ENCODE measurements at regions not wholly inside any gene's neighbourhood (a gene's known extent, or its start where the extent isn't known, plus 50 kb on each side); places are given as distances from the start of the nearest gene placed in this dataset.
A peak's percentile ranks its signal among the peaks of the same experiment; 100 is the strongest.

DNA sequence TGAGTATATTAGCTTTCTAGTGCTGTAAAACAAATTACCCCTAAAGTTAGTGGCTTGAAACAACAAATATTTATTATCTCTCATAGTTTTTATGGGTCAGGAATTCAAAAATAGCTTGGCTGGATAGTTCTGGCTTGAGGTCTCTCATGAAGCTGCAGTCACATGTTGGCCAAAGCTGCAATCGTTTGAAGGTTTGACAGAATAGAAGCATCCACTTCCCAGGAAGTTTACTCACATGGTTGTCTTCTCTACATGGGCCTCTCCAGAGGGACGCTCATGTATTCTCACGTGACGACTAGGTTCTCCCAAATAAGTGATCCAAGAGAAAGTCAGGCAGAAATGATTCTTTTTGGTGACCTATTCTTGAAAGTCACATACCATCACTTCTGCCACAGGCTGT is 99.1 kb downstream of the NIBAN1 start:
- 84% methylated on average over 4 of the region's 4 CpGs for WGBS, 2 donors
- Histone ChIP-seq H3K4me1 (ENCODE audit: control insufficient read depth in 5 of 5, insufficient read depth in 5 of 5, low read length in 5 of 5) (peaks cover 0 to 5% (median 0%) of the 10 kb centered on the region in 5 donors), H3K27ac (ENCODE audit: low read depth in 1 of 2, low read length in 1 of 2) (peak overlapping the region in 1 of 2 donors; percentile 55)

DNA sequence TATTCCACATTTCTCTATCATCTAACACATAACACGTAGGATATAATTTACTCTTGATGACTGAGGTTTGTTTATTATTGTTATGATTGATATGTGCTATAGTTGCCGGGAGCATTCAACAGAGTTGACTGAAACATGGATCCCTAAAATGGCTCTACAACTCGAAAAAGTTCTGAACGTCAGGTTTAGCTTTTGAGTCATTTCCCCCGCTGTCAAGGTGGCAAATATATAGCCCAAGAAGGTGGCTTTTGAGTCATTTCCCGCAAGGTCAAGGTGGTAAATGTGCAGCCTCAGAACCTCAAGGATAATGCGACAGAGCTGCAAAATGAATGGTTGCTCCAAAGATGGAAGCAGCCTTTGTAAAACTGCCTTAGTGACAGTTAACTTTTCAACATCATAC is 104.0 kb downstream of the NIBAN1 start:
- no peaks in the 10 kb centered on the region for H3K27me3 ChIP-seq (ENCODE audit: control insufficient read depth in 3 of 3, insufficient read depth in 3 of 3, low read length in 2 of 3)
- H3K9me3 ChIP-seq (ENCODE audit: control insufficient read depth in 4 of 4, insufficient read depth in 3 of 4, low read length in 3 of 4), result no peaks in the 10 kb centered on the region
- no peak overlapping the region for H3K9ac ChIP-seq (ENCODE audit: insufficient read depth in 1 of 2, low read length in 2 of 2)
- peaks cover 0 to 7% (median 0%) of the 10 kb centered on the region in 5 donors for H3K4me1 ChIP-seq (ENCODE audit: control insufficient read depth in 5 of 5, insufficient read depth in 5 of 5, low read length in 5 of 5)
- ATAC-seq (ENCODE audit: insufficient read depth, low FRiP score) (no peak), DNase-seq (no peak)
- peaks cover 0 to 4% (median under 1%) of the 10 kb centered on the region in 4 donors for H3K36me3 ChIP-seq (ENCODE audit: control insufficient read depth in 4 of 4, insufficient read depth in 4 of 4, low read length in 4 of 4)
- no peak overlapping the region for H3K4me3 ChIP-seq
- 73% methylated on average over 7 of the region's 7 CpGs for WGBS, 2 donors
- no peak overlapping the region for H3K27ac ChIP-seq (ENCODE audit: low read depth in 1 of 2, low read length in 1 of 2)
- TF ChIP-seq, protein P1, sequence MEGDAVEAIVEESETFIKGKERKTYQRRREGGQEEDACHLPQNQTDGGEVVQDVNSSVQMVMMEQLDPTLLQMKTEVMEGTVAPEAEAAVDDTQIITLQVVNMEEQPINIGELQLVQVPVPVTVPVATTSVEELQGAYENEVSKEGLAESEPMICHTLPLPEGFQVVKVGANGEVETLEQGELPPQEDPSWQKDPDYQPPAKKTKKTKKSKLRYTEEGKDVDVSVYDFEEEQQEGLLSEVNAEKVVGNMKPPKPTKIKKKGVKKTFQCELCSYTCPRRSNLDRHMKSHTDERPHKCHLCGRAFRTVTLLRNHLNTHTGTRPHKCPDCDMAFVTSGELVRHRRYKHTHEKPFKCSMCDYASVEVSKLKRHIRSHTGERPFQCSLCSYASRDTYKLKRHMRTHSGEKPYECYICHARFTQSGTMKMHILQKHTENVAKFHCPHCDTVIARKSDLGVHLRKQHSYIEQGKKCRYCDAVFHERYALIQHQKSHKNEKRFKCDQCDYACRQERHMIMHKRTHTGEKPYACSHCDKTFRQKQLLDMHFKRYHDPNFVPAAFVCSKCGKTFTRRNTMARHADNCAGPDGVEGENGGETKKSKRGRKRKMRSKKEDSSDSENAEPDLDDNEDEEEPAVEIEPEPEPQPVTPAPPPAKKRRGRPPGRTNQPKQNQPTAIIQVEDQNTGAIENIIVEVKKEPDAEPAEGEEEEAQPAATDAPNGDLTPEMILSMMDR (IDR thresholded peaks at IDR 0.05; ENCODE audit: control extremely low read depth, extremely low read depth), result no peak

More for the DNA sequence above, 99.1 kb downstream of the NIBAN1 start:
- DNase-seq, result no peak
- Histone ChIP-seq H3K9me3 (ENCODE audit: control insufficient read depth in 4 of 4, insufficient read depth in 3 of 4, low read length in 3 of 4) (no peaks in the 10 kb centered on the region), H3K36me3 (ENCODE audit: control insufficient read depth in 4 of 4, insufficient read depth in 4 of 4, low read length in 4 of 4) (peaks cover 0 to 2% (median 0%) of the 10 kb centered on the region in 4 donors), H3K27me3 (ENCODE audit: control insufficient read depth in 3 of 3, insufficient read depth in 3 of 3, low read length in 2 of 3) (no peaks in the 10 kb centered on the region), H3K4me3 (no peak overlapping the region), H3K9ac (ENCODE audit: insufficient read depth in 1 of 2, low read length in 2 of 2) (no peak overlapping the region)
- TF ChIP-seq, protein P1 (IDR thresholded peaks at IDR 0.05; ENCODE audit: control extremely low read depth, extremely low read depth), result no peak
- ATAC-seq (ENCODE audit: insufficient read depth, low FRiP score), result no peak

DNA sequence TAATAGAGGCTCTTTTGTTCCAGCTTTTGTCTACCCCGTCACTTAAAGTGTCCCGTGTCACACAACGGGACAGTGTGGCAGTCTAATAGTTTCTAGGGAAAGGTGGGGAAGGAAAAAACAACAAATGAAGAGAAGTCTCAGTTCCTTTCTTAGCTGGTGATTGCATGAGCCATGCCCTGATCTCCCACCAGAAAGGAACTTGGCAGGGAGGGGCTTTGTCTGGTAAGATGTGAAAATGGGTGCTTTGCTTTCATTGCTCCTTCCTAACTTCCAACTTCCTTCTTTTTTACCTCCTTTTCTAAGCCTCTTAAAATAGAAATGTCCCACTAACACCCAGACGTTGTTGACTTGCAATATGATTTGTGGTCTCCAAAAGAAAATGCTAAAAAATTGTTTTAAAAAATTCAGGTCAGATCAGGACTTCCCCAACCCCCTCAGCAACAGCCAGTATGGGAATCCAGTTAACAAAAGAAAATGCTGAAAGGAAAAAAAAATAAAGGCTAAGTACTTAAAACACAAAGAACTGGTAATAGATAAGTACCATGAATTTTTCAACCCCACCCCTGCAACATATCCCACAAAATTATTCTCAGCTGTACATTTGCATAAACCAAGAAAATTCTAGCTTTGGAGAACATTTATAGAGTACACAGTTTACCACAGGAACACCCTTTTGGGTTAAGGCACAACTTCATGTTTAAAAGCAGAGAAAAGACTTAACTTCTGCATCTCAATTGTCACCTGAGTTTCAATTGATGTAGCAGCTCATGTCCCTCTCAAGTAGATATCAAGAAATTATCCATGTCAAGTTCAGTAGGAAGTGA is 106.2 kb downstream of the NIBAN1 start:
- H3K9ac ChIP-seq (ENCODE audit: insufficient read depth in 1 of 2, low read length in 2 of 2), result no peak overlapping the region
- WGBS, 2 donors, result 36 to 59% methylated on average over 4 of the region's 4 CpGs

More for the DNA sequence above, 106.2 kb downstream of the NIBAN1 start:
- peaks cover 0 to 11% (median 0%) of the 10 kb centered on the region in 5 donors for H3K4me1 ChIP-seq (ENCODE audit: control insufficient read depth in 5 of 5, insufficient read depth in 5 of 5, low read length in 5 of 5)
- peak overlapping the region; percentile 37 to 77 for H3K27ac ChIP-seq (ENCODE audit: low read depth in 1 of 2, low read length in 1 of 2)
- DNase-seq, result no peak
- H3K9me3 ChIP-seq (ENCODE audit: control insufficient read depth in 4 of 4, insufficient read depth in 3 of 4, low read length in 3 of 4), result no peaks in the 10 kb centered on the region
- TF ChIP-seq, protein P1 (IDR thresholded peaks at IDR 0.05; ENCODE audit: control extremely low read depth, extremely low read depth), result no peak
- no peaks in the 10 kb centered on the region for H3K27me3 ChIP-seq (ENCODE audit: control insufficient read depth in 3 of 3, insufficient read depth in 3 of 3, low read length in 2 of 3)
- no peak for ATAC-seq (ENCODE audit: insufficient read depth, low FRiP score)
- H3K36me3 ChIP-seq (ENCODE audit: control insufficient read depth in 4 of 4, insufficient read depth in 4 of 4, low read length in 4 of 4), result peaks cover 0 to 4% (median 0%) of the 10 kb centered on the region in 4 donors
- H3K4me3 ChIP-seq, result no peak overlapping the region
